A549 (cell line): ENCODE measurements at regions not wholly inside any gene's neighbourhood (a gene's known extent, or its start where the extent isn't known, plus 50 kb on each side); places are given as distances from the start of the nearest gene placed in this dataset.

Source experiments
- CTCF ChIP-seq: fragments of >200 bp; sonication (Bioruptor Twin); formaldehyde crosslinking; IDR thresholded peaks from 3 replicates; pipeline ENCODE4 v1.5.1; 2016
- USF2 ChIP-seq: fragments of 450-650 bp; IDR thresholded peaks from 2 replicates; pipeline ENCODE4 v1.6.1; 2014; ENCODE audit warnings: antibody characterized with exemption

- TF ChIP-seq CTCF: no peak
- no peak for TF ChIP-seq USF2
These were observed 147.3 kb upstream of the KCNJ18 start for GRCh38 chr17:21545064-21545463.
